ENCODE measurements at regions not wholly inside any gene's neighbourhood (a gene's known extent, or its start where the extent isn't known, plus 50 kb on each side); places are given as distances from the start of the nearest gene placed in this dataset.

DNA sequence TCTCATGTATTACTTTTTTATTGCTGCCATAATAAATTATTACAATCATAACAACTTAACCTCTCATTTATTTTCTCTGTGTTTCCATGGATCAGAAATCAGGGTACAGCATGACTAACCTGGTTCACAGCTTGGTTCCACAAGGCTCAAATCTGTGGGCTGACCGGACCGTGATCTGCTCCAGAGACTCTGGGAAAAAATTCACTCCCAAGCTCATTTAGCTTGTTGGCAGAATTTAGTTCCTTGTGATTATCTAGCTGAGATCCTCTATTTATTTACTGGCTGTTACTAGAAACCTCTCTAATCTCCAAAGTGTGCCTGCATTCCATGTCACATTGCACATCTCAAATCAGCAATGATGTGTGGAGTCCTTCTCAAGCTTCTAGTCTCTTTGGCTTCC is 386.6 kb downstream of the DIPK2A start:
- H3K9me3 ChIP-seq (ENCODE audit: control insufficient read depth, low read length, poor library complexity, severe bottlenecking), result no peaks in the 10 kb centered on the region
- Mint-ChIP-seq H3K4me3 (no peak overlapping the region), H3K27ac (no peak overlapping the region), H3K4me1 (no peaks in the 10 kb centered on the region), H3K36me3 (ENCODE audit: low read depth) (no peaks in the 10 kb centered on the region), H3K27me3 (no peaks in the 10 kb centered on the region)
- DNase-seq (no peak), ATAC-seq (no peak)

GRCh38 chr3:144361002-144361401 is 389.4 kb downstream of the DIPK2A start:
- no peak overlapping the region for H3K4me3 Mint-ChIP-seq
- no peak for DNase-seq

GRCh38 chr3:144362126-144362525 is 390.5 kb downstream of the DIPK2A start:
- no peak overlapping the region for H3K4me3 Mint-ChIP-seq
- no peak for DNase-seq

More at GRCh38 chr3:144361002-144361401, 389.4 kb downstream of the DIPK2A start:
- H3K9me3 ChIP-seq (ENCODE audit: control insufficient read depth, low read length, poor library complexity, severe bottlenecking), result no peaks in the 10 kb centered on the region
- Mint-ChIP-seq H3K27me3 (no peaks in the 10 kb centered on the region), H3K27ac (no peak overlapping the region), H3K4me1 (no peaks in the 10 kb centered on the region), H3K36me3 (ENCODE audit: low read depth) (no peaks in the 10 kb centered on the region)
- no peak for ATAC-seq

GRCh38 chr3:144363856-144364255 is 392.2 kb downstream of the DIPK2A start:
- Mint-ChIP-seq H3K4me1 (no peaks in the 10 kb centered on the region), H3K27ac (no peak overlapping the region), H3K4me3 (no peak overlapping the region), H3K36me3 (ENCODE audit: low read depth) (no peaks in the 10 kb centered on the region), H3K27me3 (no peaks in the 10 kb centered on the region)
- ATAC-seq, result no peak
- DNase-seq, result no peak
- no peaks in the 10 kb centered on the region for H3K9me3 ChIP-seq (ENCODE audit: control insufficient read depth, low read length, poor library complexity, severe bottlenecking)

More at GRCh38 chr3:144362126-144362525, 390.5 kb downstream of the DIPK2A start:
- Mint-ChIP-seq H3K4me1 (no peaks in the 10 kb centered on the region), H3K27ac (no peak overlapping the region), H3K27me3 (no peaks in the 10 kb centered on the region), H3K36me3 (ENCODE audit: low read depth) (no peaks in the 10 kb centered on the region)
- no peaks in the 10 kb centered on the region for H3K9me3 ChIP-seq (ENCODE audit: control insufficient read depth, low read length, poor library complexity, severe bottlenecking)
- no peak for ATAC-seq

DNA sequence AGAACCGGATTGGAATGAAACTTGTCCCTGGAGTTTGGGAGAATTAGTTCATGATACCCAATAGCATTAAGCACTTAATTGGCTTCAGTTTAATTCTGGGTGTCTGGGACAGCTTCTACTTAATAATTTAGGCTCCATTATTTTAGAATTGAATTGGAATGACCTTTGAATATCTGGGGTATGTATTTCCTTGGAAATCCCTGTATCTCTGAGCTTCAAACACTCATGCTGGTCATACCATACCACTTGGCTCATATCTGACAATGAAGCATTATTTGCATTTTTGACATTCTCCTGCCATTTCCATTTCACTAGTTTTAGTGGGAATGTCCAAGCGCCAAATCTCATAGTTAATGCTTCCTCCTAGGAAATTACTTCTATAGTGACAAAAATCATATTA is 393.1 kb downstream of the DIPK2A start:
- H3K36me3 Mint-ChIP-seq (ENCODE audit: low read depth), result no peaks in the 10 kb centered on the region
- H3K4me1 Mint-ChIP-seq, result no peaks in the 10 kb centered on the region
- H3K27me3 Mint-ChIP-seq, result no peaks in the 10 kb centered on the region
- H3K9me3 ChIP-seq (ENCODE audit: control insufficient read depth, low read length, poor library complexity, severe bottlenecking), result no peaks in the 10 kb centered on the region
- ATAC-seq, result no peak
- H3K4me3 Mint-ChIP-seq, result no peak overlapping the region
- DNase-seq, result no peak
- H3K27ac Mint-ChIP-seq, result no peak overlapping the region

DNA sequence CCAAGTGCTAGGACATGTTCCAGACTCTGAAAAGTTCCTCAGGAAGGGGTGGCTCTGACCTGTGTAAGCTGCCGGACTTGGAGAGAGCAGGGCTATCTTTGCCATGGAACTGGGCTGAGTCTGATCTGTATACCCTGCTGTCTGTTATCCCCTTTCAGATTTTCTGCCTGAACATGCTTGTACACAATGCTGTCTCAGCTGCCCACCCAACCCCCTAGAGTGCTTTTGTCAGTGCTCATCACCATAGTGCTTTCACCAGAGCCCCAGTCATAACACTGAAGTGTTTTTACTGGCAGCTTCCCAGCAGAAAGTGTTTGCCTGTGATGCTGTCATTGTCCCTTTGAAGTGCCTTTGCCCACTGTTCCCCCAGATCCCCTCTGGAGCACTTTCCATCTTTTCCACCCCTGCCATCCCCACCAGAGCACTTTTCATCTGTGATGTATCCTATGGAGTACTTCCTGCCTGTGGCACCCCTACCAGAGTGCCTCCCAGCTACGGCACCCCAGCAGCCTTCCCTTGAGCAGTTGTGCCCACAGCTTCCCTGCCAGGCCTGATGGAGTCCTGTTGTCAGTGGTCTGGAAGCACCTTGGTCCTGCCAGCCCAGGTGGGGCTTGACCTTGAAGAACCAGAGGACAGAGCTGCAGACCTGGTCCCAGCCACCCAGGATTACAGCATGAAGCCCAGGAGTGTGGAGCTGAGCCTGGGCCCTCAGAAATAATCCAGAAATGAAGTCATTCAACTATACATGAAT is 397.7 kb downstream of the DIPK2A start:
- no peaks in the 10 kb centered on the region for H3K36me3 Mint-ChIP-seq (ENCODE audit: low read depth)
- no peak overlapping the region for H3K27ac Mint-ChIP-seq
- DNase-seq (no peak), ATAC-seq (no peak)
- no peaks in the 10 kb centered on the region for H3K27me3 Mint-ChIP-seq
- no peaks in the 10 kb centered on the region for H3K4me1 Mint-ChIP-seq
- no peak overlapping the region for H3K4me3 Mint-ChIP-seq
- no peaks in the 10 kb centered on the region for H3K9me3 ChIP-seq (ENCODE audit: control insufficient read depth, low read length, poor library complexity, severe bottlenecking)

- DNase-seq (no peak), ATAC-seq (no peak)
- H3K9me3 ChIP-seq (ENCODE audit: control insufficient read depth, low read length, poor library complexity, severe bottlenecking), result no peaks in the 10 kb centered on the region
- no peaks in the 10 kb centered on the region for H3K36me3 Mint-ChIP-seq (ENCODE audit: low read depth)
- H3K27ac Mint-ChIP-seq, result no peak overlapping the region
- no peaks in the 10 kb centered on the region for H3K4me1 Mint-ChIP-seq
- H3K27me3 Mint-ChIP-seq, result no peaks in the 10 kb centered on the region
- H3K4me3 Mint-ChIP-seq, result no peak overlapping the region
Measured at GRCh38 chr3:144375088-144375487, 403.5 kb downstream of the DIPK2A start.

DNA sequence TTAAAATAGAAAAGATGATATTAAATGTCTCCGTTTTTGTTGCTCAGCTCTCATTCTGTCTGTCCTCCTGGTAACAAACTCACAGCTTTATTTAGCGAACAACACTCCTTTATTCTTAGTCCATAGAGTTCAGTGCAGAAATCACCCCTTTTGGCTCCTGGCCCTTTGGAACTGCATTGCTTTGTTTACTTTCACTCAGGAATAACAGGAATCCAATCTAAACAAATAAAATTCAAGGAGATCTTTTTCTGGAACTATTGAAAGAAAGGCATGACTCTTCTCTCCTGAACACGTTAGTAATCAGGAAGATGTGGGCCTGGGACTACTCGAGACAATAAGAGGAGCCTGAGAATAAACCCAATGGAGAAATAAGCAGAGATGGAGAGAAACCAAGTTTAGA is 409.2 kb downstream of the DIPK2A start:
- H3K9me3 ChIP-seq (ENCODE audit: control insufficient read depth, low read length, poor library complexity, severe bottlenecking), result no peaks in the 10 kb centered on the region
- Mint-ChIP-seq H3K4me1 (peaks cover 2% of the 10 kb centered on the region), H3K27ac (no peak overlapping the region), H3K27me3 (no peaks in the 10 kb centered on the region), H3K36me3 (ENCODE audit: low read depth) (no peaks in the 10 kb centered on the region), H3K4me3 (no peak overlapping the region)
- no peak for DNase-seq
- ATAC-seq, result no peak

- H3K4me3 Mint-ChIP-seq, result no peak overlapping the region
- H3K4me1 Mint-ChIP-seq, result peaks cover 2% of the 10 kb centered on the region
- ATAC-seq (no peak), DNase-seq (no peak)
- H3K9me3 ChIP-seq (ENCODE audit: control insufficient read depth, low read length, poor library complexity, severe bottlenecking), result no peaks in the 10 kb centered on the region
- H3K27me3 Mint-ChIP-seq, result no peaks in the 10 kb centered on the region
- no peaks in the 10 kb centered on the region for H3K36me3 Mint-ChIP-seq (ENCODE audit: low read depth)
- no peak overlapping the region for H3K27ac Mint-ChIP-seq
Measured at GRCh38 chr3:144381607-144382006, 410.0 kb downstream of the DIPK2A start.

- Mint-ChIP-seq H3K27ac (no peak overlapping the region), H3K4me1 (peaks cover 2% of the 10 kb centered on the region), H3K27me3 (no peaks in the 10 kb centered on the region), H3K4me3 (no peak overlapping the region), H3K36me3 (ENCODE audit: low read depth) (no peaks in the 10 kb centered on the region)
- ATAC-seq (no peak), DNase-seq (no peak)
- no peaks in the 10 kb centered on the region for H3K9me3 ChIP-seq (ENCODE audit: control insufficient read depth, low read length, poor library complexity, severe bottlenecking)
Measured at GRCh38 chr3:144384241-144384979, 412.8 kb downstream of the DIPK2A start.

DNA sequence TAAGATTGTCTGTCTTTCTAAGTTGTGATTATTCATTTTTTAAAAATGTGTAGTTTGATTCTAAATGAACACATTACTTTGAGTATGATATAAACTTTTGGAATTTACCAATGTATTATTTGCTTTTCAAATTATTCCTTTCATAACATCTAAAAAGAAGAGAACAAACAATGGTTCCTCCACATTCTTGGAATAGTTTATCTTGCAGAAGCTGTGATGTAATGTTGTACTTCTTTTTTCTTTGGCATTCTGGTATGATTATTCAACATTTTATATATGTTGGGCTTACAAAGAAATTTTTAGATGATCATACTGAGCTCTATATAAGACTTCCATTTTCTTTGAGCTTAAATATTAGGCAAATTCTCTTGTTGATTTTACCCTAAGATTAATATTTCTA is 419.2 kb downstream of the DIPK2A start:
- Mint-ChIP-seq H3K27ac (no peak overlapping the region), H3K4me1 (no peaks in the 10 kb centered on the region), H3K4me3 (no peak overlapping the region), H3K27me3 (no peaks in the 10 kb centered on the region), H3K36me3 (ENCODE audit: low read depth) (no peaks in the 10 kb centered on the region)
- no peak for ATAC-seq
- no peak for DNase-seq
- H3K9me3 ChIP-seq (ENCODE audit: control insufficient read depth, low read length, poor library complexity, severe bottlenecking), result no peaks in the 10 kb centered on the region

DNA sequence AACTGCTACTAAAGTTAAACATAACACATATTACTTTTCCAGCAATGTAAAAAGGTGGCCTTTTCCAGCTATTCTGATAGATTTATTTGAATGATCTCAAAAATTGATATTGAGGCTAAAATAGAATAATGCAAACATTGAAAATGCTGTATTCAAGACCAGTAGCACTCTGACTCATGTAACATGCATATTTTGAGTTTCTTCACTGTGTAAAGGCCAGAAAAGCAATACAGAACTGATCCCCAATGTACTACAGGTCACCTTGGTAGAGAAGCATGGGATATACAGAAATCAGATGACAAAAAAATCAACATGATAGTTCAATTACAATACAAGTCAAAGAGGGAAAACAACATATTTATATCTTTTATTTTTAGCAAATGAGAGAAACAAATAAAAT is 419.6 kb downstream of the DIPK2A start:
- Mint-ChIP-seq H3K4me1 (no peaks in the 10 kb centered on the region), H3K4me3 (no peak overlapping the region), H3K27ac (no peak overlapping the region), H3K36me3 (ENCODE audit: low read depth) (no peaks in the 10 kb centered on the region), H3K27me3 (no peaks in the 10 kb centered on the region)
- DNase-seq (no peak), ATAC-seq (no peak)
- no peaks in the 10 kb centered on the region for H3K9me3 ChIP-seq (ENCODE audit: control insufficient read depth, low read length, poor library complexity, severe bottlenecking)

DNA sequence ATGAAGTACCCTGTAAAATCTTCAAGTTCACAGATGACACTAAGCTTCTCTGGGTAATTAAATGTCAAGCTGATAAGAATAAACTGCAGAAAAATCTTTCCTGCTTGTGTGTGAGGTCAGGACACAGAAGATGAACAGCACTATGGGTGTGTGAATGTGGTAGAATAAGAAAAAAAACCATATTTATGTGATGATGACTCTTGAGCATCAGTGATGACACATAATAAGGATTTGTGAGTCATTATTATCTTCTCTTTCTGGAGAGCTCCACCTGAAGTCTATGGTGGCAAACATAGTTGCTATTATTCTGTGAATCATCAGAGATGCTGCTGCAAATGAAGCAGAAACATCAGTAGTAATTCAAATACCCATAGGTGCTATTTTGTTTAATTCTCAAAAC is 422.4 kb downstream of the DIPK2A start:
- DNase-seq (no peak), ATAC-seq (no peak)
- Mint-ChIP-seq H3K4me3 (no peak overlapping the region), H3K27ac (no peak overlapping the region), H3K27me3 (no peaks in the 10 kb centered on the region), H3K36me3 (ENCODE audit: low read depth) (no peaks in the 10 kb centered on the region), H3K4me1 (no peaks in the 10 kb centered on the region)
- no peaks in the 10 kb centered on the region for H3K9me3 ChIP-seq (ENCODE audit: control insufficient read depth, low read length, poor library complexity, severe bottlenecking)

DNA sequence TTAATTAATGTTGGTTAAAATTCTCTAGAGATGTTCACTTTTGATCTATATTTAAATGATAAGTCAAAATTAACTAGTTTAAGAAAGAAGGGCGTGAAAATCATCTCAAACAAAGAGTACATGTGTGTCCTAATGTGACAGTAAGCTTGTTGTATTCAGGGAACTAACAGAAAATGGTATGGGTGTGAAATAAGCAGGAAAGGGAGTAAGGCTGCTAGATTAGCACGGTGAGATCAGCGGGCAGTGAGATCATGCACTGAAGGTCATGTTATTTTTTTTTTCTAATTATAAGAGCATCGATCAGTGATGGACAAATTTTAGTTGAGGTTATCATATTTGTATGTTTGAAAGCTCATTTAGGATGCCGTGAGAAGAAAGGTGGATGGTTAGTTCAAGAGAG is 430.8 kb downstream of the DIPK2A start:
- no peaks in the 10 kb centered on the region for H3K9me3 ChIP-seq (ENCODE audit: control insufficient read depth, low read length, poor library complexity, severe bottlenecking)
- Mint-ChIP-seq H3K4me3 (no peak overlapping the region), H3K4me1 (no peaks in the 10 kb centered on the region), H3K27me3 (no peaks in the 10 kb centered on the region), H3K36me3 (ENCODE audit: low read depth) (no peaks in the 10 kb centered on the region), H3K27ac (no peak overlapping the region)
- DNase-seq, result no peak
- ATAC-seq, result no peak

Data from T-helper 17 cell (primary cell).